Glutamatergic neuron (in vitro differentiated cells): ENCODE measurements at regions not wholly inside any gene's neighbourhood (a gene's known extent, or its start where the extent isn't known, plus 50 kb on each side); places are given as distances from the start of the nearest gene placed in this dataset.

ENCODE experiments used
- DNase-seq: peaks from one replicate; pipeline ENCODE4 v3.0.0; 2022
- H3K27ac Mint-ChIP-seq: one replicate; pipeline ENCODE4 v1.8.0; 2020; ENCODE audit warnings: mild to moderate bottlenecking, mixed read lengths, inconsistent platforms; ENCODE audit not compliant: unreplicated experiment
- H3K27me3 Mint-ChIP-seq: one replicate; pipeline ENCODE4 v1.8.0; 2020; ENCODE audit warnings: mild to moderate bottlenecking, moderate library complexity, mixed read lengths, inconsistent platforms; ENCODE audit not compliant: unreplicated experiment
- H3K36me3 Mint-ChIP-seq: one replicate; pipeline ENCODE4 v1.8.0; 2020; ENCODE audit warnings: mild to moderate bottlenecking, mixed read lengths, inconsistent platforms; ENCODE audit not compliant: unreplicated experiment
- H3K4me1 Mint-ChIP-seq: one replicate; pipeline ENCODE4 v1.8.0; 2020; ENCODE audit warnings: mild to moderate bottlenecking, low read depth, mixed read lengths, inconsistent platforms; ENCODE audit not compliant: unreplicated experiment
- H3K4me3 Mint-ChIP-seq: one replicate; pipeline ENCODE4 v1.8.0; 2020; ENCODE audit warnings: mild to moderate bottlenecking, mixed read lengths, inconsistent platforms; ENCODE audit not compliant: unreplicated experiment
- H3K9me3 Mint-ChIP-seq: one replicate; pipeline ENCODE4 v1.8.0; 2020; ENCODE audit warnings: mild to moderate bottlenecking, moderate library complexity, mixed read lengths, inconsistent platforms; ENCODE audit not compliant: unreplicated experiment
- CTCF ChIP-seq: fragments of 200-600 bp; sonication (generic); IDR thresholded peaks from one replicate; pipeline ENCODE4 v1.5.0; 2021; ENCODE audit not compliant: partially characterized antibody, unreplicated experiment

DNA sequence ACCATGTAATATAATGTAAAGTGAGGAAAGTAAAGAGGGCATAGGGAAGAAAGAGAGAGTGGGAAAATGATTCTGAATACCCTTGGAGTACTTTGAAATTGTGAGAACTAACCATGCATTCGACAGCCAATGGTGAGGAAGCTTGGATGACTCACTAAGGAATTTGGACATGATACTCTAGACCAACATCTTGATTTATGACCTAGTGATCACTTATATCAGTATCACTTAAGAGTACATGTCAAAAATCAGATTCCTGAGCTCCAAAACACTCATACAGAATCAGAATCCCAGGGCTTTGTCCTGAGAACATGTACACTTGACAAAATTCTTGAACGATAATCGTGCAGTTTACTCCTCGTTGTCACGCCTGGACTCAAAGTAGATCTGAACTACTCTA lies 1899.8 kb upstream of the PIK3C3 start:
- DNase-seq: no peak
- Mint-ChIP-seq H3K4me1 (peaks cover 1% of the 10 kb centered on the region), H3K4me3 (no peak overlapping the region), H3K27me3 (no peaks in the 10 kb centered on the region), H3K27ac (no peak overlapping the region), H3K36me3 (no peaks in the 10 kb centered on the region), H3K9me3 (no peaks in the 10 kb centered on the region)
- no peak for TF ChIP-seq CTCF

- no peak overlapping the region for H3K27ac Mint-ChIP-seq
- DNase-seq: no peak
- H3K4me1 Mint-ChIP-seq: no peaks in the 10 kb centered on the region
- H3K27me3 Mint-ChIP-seq: no peaks in the 10 kb centered on the region
- H3K9me3 Mint-ChIP-seq: no peaks in the 10 kb centered on the region
- no peak overlapping the region for H3K4me3 Mint-ChIP-seq
- TF ChIP-seq CTCF: no peak
- H3K36me3 Mint-ChIP-seq: no peaks in the 10 kb centered on the region
Measured at GRCh38 chr18:40049716-40050115, 1905.3 kb upstream of the PIK3C3 start.

DNA sequence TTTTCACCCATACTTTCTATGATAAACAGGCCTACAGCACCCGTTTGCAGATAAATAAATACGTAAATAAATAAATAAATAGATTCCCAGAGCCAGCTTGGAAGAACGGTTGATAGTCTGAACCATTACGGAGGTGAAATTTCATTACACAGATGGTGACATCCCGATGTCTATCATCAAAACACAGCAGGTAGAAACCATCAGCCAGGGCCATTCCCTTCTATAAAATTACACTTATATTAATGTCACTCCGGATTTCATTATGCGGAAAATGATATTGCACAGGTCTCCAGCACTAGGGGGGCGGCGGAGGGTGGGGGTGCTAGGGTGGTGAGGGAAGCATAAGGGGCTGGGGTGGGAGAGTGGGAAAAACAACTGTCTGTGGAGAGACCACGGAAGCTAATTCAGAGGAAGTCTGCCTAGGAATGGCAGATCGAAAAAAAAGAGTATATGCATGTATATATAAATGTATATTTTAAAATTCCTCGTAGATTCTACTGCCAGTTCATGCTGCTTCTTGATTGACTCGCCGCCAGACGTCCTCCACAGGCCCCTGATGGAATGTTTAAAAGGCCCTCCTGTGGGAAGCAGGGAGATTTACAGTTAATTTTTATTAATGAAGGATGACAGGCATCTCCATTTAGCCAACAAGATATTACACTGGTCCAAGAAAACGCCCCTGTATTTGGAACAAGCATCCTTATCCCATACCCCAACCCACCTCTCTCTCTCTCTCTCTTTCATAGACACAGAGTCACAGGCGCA lies 1906.0 kb upstream of the PIK3C3 start:
- Mint-ChIP-seq H3K36me3 (no peaks in the 10 kb centered on the region), H3K27ac (no peak overlapping the region), H3K27me3 (no peaks in the 10 kb centered on the region), H3K4me3 (no peak overlapping the region), H3K4me1 (no peaks in the 10 kb centered on the region), H3K9me3 (no peaks in the 10 kb centered on the region)
- TF ChIP-seq CTCF: no peak
- no peak for DNase-seq

DNA sequence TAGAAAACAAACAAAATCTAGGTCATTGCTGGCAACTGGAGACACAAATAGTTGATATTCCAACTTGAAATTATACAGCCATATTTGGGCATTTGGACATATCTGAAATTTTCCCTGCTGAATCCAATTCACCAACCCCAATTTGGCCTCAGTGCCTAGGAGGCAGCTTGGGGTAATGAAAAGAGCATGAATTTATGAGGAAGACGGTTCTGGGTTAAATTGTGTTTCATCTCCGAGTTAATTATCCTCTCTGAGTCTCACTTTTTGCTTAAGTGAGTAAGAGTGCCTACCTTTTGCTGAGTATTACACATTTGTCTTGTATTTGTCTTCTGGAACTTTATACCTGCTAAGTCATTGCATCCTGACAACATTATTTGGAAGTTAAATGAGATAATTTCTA lies 1906.8 kb upstream of the PIK3C3 start:
- H3K27me3 Mint-ChIP-seq: no peaks in the 10 kb centered on the region
- no peak overlapping the region for H3K4me3 Mint-ChIP-seq
- no peak overlapping the region for H3K27ac Mint-ChIP-seq
- H3K9me3 Mint-ChIP-seq: no peaks in the 10 kb centered on the region
- no peak for TF ChIP-seq CTCF
- DNase-seq: no peak
- no peaks in the 10 kb centered on the region for H3K4me1 Mint-ChIP-seq
- H3K36me3 Mint-ChIP-seq: no peaks in the 10 kb centered on the region

DNA sequence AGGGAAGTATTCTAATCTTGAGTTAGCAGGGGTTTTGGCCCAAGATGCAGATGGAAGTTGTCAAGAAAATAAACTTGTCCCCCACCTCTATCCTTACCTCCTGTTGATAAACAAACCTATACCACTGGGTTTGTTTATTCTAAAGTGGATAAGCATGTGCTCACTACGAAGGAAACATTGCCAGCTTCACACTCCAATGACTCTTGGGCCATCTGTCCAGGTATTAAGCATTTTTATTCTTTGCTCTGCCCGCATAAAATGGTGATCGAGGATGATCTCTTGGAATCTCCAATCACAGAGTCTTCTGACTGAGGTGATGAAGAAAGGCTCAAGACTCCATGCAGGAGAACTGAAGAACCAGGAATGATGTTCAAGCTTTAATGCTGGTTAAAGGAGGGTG lies 1908.4 kb upstream of the PIK3C3 start:
- no peak overlapping the region for H3K4me3 Mint-ChIP-seq
- no peak for TF ChIP-seq CTCF
- H3K9me3 Mint-ChIP-seq: no peaks in the 10 kb centered on the region
- no peak overlapping the region for H3K27ac Mint-ChIP-seq
- H3K36me3 Mint-ChIP-seq: no peaks in the 10 kb centered on the region
- DNase-seq: no peak
- H3K27me3 Mint-ChIP-seq: no peaks in the 10 kb centered on the region
- H3K4me1 Mint-ChIP-seq: no peaks in the 10 kb centered on the region
